ENCODE measurements at regions not wholly inside any gene's neighbourhood (a gene's known extent, or its start where the extent isn't known, plus 50 kb on each side); places are given as distances from the start of the nearest gene placed in this dataset.
"Not testable (repeated sequence)": the region's sequence is repeated elsewhere in the genome, so short reads cannot be mapped to it uniquely, and the experiment has no call there.

DNA sequence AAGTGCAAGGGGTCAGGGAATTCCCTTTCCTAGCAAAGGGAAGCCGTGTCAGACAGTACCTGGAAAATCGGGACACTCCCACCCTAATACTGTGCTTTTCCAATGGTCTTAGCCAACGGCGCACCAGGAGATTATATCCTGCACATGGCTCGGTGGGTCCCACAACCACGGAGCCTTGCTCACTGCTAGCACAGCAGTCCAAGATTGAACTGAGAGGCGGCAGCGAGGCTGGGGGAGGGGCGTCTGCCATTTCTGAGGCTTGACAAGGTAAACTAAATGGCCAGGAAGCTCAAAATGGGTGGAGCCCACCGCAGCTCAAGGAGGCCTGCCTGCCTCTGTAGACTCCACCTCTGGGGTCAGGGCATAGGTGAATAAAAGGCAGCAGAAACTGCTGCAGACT lies 76.5 kb upstream of the LINC00632 start:
- not testable (repeated sequence) for DNase-seq (ENCODE audit: low spot score); H3K9me3 ChIP-seq; H3K27ac ChIP-seq; H3K36me3 ChIP-seq; H3K27me3 ChIP-seq; H3K4me1 ChIP-seq; H3K4me3 ChIP-seq

- no peak for TF ChIP-seq CTCF (IDR thresholded peaks at IDR 0.05)
- no peaks in the 10 kb centered on the region for H3K4me1 ChIP-seq
- DNase-seq (ENCODE audit: low spot score) = no peak
- no peak overlapping the region for H3K27ac ChIP-seq
- no peak overlapping the region for H3K4me3 ChIP-seq
- H3K27me3 ChIP-seq = no peaks in the 10 kb centered on the region
- no peaks in the 10 kb centered on the region for H3K36me3 ChIP-seq
- H3K9me3 ChIP-seq = no peaks in the 10 kb centered on the region
Observed at GRCh38 chrX:140608111-140608510, 101.4 kb upstream of the LINC00632 start.

GRCh38 chrX:140602140-140602539 lies 97.3 kb upstream of the SOX3 start:
- no peak overlapping the region for H3K4me3 ChIP-seq
- DNase-seq (ENCODE audit: low spot score) = no peak
- TF ChIP-seq CTCF (IDR thresholded peaks at IDR 0.05) = no peak

GRCh38 chrX:140599851-140600250 lies 95.0 kb upstream of the SOX3 start:
- DNase-seq (ENCODE audit: low spot score) = no peak
- no peaks in the 10 kb centered on the region for H3K4me1 ChIP-seq
- no peaks in the 10 kb centered on the region for H3K27me3 ChIP-seq
- no peak overlapping the region for H3K4me3 ChIP-seq
- H3K27ac ChIP-seq = no peak overlapping the region
- TF ChIP-seq CTCF (IDR thresholded peaks at IDR 0.05) = no peak
- no peaks in the 10 kb centered on the region for H3K36me3 ChIP-seq
- H3K9me3 ChIP-seq = no peaks in the 10 kb centered on the region

More at GRCh38 chrX:140602140-140602539, 97.3 kb upstream of the SOX3 start:
- no peak overlapping the region for H3K27ac ChIP-seq
- H3K27me3 ChIP-seq = no peaks in the 10 kb centered on the region
- H3K36me3 ChIP-seq = no peaks in the 10 kb centered on the region
- no peaks in the 10 kb centered on the region for H3K9me3 ChIP-seq
- no peaks in the 10 kb centered on the region for H3K4me1 ChIP-seq

GRCh38 chrX:140589657-140590056 lies 84.8 kb upstream of the SOX3 start:
- Histone ChIP-seq H3K9me3 (peaks cover 0 to 4% of the 10 kb centered on the region in 2 donors), H3K27ac (no peak overlapping the region), H3K4me1 (no peaks in the 10 kb centered on the region), H3K36me3 (no peaks in the 10 kb centered on the region), H3K27me3 (no peaks in the 10 kb centered on the region), H3K4me3 (no peak overlapping the region)
- TF ChIP-seq CTCF (IDR thresholded peaks at IDR 0.05) = no peak
- no peak for DNase-seq (ENCODE audit: low spot score)

- TF ChIP-seq CTCF (IDR thresholded peaks at IDR 0.05) = no peak
- no peaks in the 10 kb centered on the region for H3K36me3 ChIP-seq
- no peak for DNase-seq (ENCODE audit: low spot score)
- peaks cover 0 to 4% of the 10 kb centered on the region in 2 donors for H3K9me3 ChIP-seq
- H3K27ac ChIP-seq = no peak overlapping the region
- no peaks in the 10 kb centered on the region for H3K27me3 ChIP-seq
- no peak overlapping the region for H3K4me3 ChIP-seq
- no peaks in the 10 kb centered on the region for H3K4me1 ChIP-seq
Observed at GRCh38 chrX:140586951-140587350, 82.1 kb upstream of the SOX3 start.

Data from right atrium auricular region (tissue), 2 donors.